Renal cortex interstitium (tissue), 11 donors: ENCODE measurements at regions not wholly inside any gene's neighbourhood (a gene's known extent, or its start where the extent isn't known, plus 50 kb on each side); places are given as distances from the start of the nearest gene placed in this dataset.

Experiments
- DNase-seq, 11 donors: peaks; one replicate each; pipeline ENCODE4 v3.0.0-alpha.2; 2013; ENCODE audit warnings: low read depth in 9 of 11, low spot score in 4 of 11; ENCODE audit errors: extremely low read depth in 1 of 11

- DNase-seq, result no peak
These were observed 109.1 kb downstream of the DAD1 start for GRCh38 chr14:22479776-22480464.

- no peak for DNase-seq
These were observed 109.9 kb downstream of the DAD1 start for GRCh38 chr14:22479132-22479531.

DNA sequence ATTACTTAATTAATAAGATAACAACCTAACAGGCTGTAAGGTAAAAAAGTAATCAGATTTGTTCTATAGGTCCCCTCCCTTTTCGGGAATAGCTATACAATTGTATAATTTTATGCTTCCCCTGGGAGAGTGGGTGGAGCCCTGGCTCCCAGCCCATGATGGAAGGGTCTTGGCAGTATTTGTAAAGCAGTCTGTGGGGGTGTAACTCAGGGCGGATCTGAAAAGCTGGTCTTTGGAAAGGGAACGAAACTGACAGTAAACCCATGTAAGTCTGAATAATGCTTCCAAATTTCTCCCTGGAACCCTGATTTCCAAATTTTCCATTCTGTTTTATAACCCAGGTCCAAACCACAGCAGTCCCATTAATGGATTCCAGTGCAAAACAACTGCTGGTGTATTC is 110.4 kb downstream of the DAD1 start:
- peak in 7 of 11 donors; percentile 32 to 65 (median 48) for DNase-seq

DNA sequence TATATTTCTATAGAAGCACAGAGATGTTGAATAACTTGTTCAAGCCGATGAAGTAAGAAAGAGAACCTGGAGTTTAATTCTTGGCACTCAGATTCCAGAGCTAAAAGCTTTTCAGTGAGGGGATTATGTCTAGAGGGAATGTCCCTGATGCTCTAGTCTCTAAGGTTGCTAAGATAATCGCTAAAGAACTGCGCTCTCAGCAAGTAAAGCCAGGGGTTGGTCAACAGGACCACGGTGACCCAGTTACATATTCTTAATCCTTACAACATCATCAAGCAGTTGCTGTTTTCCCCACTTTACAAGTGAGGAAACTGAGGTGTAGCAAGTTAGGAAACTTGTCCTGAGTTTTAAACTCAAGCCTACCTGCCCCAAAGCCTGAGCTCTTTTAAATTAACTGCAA is 110.8 kb downstream of the DAD1 start:
- DNase-seq, result no peak

- DNase-seq, result no peak
These were observed 111.3 kb downstream of the DAD1 start for GRCh38 chr14:22477569-22478194.

GRCh38 chr14:22476887-22477286 is 112.1 kb downstream of the DAD1 start:
- no peak for DNase-seq

DNA sequence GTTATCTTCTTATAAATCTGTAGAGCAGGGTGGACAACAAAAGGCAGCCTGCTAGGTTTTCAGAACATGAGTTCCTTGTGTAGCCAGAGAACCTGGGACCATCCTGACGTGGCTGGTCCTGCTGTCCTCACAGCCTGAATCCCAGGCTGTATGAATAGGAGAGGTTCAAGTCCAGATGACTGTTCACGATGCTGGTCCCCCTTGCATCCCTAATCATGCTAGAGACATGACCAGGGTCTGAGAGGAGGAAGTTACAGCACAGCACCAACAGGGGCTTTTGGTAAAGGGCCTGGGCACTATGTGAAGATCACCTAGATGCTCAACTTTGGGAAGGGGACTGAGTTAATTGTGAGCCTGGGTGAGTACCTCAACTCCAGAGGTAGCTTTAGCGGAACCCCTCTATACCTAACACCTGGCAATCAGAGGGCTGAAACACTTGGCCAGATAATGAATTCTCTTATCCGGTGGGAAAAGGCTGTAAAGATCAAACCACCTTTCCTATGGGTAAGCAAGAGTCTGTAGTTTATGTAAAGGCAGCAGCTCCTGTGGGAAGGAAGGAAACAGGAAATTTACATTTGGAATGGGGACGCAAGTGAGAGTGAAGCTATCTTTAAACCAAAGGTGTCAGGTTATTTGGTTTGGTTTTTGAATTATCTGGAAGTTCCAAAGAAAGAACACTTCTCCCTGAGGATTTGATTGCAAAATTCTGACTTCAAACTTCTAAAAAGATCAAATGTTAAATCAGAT is 112.8 kb downstream of the DAD1 start:
- no peak for DNase-seq

GRCh38 chr14:22475381-22475780 is 113.6 kb downstream of the DAD1 start:
- DNase-seq, result no peak

DNA sequence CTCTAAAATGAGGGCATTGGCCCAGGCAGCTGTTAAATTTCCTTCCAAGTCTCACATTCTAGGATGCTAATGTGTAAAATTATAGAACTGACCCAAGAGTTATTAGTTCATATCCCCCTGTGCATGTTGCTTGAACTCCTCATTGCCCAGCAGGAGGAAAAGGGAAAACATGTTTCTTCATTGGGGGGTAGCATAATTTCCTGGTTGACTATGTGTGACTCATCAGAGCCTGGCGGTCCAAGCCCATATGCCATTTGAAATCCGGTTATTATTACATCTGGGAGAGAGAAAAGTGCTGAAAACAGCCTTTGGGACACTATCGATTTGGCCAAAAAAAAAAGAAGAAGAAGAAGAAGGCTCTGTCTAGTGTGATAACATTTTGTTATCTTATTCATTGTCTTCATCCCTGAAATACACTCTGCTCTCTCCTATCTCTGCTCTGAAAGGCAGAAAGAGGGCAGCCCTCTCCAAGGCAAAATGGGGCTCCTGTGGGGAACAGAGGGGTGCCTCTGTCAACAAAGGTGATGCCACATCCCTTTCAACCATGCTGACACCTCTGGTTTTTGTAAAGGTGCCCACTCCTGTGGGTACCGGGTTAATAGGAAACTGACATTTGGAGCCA is 114.2 kb downstream of the DAD1 start:
- DNase-seq, result no peak

GRCh38 chr14:22472935-22473854 is 115.8 kb downstream of the DAD1 start:
- peak in 2 of 11 donors; percentile 49 to 62 for DNase-seq

GRCh38 chr14:22472466-22472865 is 116.6 kb downstream of the DAD1 start:
- no peak for DNase-seq

DNA sequence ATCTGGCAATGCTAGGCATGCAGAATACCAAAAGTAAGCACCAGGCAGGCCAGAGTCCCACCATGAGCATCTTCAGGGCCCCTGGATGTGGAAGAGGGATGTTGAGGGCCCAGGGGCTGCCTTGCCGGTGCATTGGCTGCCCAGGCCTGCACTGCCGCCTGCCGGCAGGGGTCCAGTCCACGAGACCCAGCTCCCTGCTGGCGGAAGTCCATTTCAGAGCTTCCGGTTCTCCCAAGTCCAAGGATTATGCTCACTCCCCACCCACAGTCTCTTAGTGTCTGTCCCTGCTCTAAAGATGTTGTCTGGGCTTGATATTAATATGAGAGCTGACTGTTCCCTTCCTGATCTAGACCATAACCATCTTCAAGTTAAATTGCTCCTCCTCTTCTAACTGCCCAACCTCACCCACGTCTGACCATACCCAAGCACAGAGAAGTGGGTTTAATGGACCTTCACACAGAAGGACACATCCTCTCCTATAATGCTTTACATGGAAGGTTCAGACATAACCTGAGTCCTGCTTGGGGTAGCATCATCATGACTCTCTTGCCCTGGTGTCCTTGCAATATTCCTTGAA is 117.4 kb downstream of the DAD1 start:
- peak in 6 of 11 donors; percentile 35 to 55 (median 48) for DNase-seq

- no peak for DNase-seq
These were observed 119.3 kb downstream of the DAD1 start for GRCh38 chr14:22469538-22470303.

DNA sequence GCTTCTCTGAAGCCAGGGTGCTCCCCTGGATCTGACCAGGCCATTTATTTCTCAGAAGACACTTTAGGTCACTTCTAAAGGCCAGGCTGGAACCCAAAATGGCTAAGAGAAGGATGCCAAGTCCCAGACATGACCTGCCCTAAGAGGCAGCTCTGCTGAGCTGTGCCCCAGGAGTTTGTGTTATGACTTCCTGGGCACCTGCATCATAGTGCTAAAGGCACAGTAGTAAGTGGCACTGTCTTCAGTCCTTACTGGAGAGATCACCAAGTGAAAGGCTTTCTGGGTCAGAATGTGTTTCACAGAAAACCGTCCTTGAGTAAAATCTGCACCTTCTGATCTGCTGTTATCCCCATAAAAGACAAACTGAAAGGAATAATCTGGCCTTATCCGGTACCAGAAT is 120.2 kb downstream of the DAD1 start:
- no peak for DNase-seq

GRCh38 chr14:22466491-22466890 is 122.5 kb downstream of the DAD1 start:
- DNase-seq, result no peak

DNA sequence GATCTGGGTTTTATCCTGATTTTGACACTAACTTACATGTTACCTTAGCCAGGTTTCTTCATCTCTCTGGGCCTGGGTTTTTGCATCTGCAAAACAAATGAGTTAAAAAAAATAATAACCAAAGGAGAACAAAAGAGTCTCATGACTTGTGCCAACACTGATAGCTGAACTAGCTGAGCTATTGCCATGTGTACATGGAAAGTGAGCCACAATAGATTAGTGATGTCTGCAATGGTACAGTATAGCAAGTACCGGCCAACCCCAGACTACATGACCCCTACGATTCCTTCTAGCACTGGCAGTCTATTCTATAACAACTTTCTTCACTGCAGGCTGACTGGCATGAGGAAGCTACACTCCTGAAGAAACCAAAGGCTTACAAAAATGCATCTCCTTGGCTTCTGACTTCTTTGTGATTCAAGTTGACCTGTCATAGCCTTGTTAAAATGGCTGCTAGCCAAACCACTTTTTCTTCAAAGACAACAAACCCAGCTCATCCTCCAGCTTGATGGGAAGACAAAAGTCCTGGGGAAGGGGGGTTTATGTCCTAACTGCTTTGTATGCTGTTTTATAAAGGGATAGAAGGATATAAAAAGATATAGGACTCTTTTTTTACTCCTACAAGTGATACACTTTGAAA is 123.7 kb downstream of the DAD1 start:
- no peak for DNase-seq

DNA sequence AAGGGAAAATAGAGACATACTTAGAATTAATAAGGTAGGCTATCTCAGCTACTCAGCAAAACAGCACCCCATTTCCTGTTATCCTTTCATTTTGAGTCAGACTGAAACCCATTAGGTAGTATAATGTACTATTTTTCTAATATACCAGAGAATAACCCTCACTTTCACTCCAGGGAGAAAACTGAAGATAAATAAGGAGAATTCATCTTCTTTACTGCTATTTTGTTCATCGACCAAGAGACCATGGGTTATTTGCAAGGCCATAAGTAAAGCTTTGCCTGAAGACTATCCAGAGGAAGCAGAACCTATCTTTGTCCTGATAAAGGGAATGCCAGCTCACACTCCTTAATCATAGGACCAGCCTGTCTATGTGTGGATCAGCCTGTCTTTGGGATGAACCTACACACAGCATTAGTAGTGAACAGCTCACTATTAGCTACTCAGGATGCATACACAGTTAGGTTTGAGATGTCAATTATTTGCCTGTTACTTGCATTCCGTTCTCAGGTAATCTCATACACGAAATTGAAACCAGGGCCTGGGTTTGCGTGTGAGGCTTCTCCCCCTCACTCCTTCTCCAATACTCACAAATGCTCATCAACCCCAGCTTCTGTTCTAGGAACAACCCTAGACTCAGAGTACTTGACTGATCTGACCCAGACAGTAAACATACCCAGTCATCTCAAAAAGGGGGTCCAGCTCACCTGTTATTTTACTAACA is 124.4 kb downstream of the DAD1 start:
- no peak for DNase-seq
